ENCODE measurements at regions not wholly inside any gene's neighbourhood (a gene's known extent, or its start where the extent isn't known, plus 50 kb on each side); places are given as distances from the start of the nearest gene placed in this dataset.

GRCh38 chr3:144381607-144382006, 410.0 kb downstream of the DIPK2A start:
- FAIRE-seq (no peak), DNase-seq (ENCODE audit: low read depth) (peak; percentile 86)
- Histone ChIP-seq H3K4me3 (ENCODE audit: low read depth, low read length) (no peak overlapping the region), H3K36me3 (ENCODE audit: control insufficient read depth, insufficient read depth, low read length) (no peaks in the 10 kb centered on the region), H3K27me3 (ENCODE audit: control insufficient read depth, insufficient read depth, low read length) (no peaks in the 10 kb centered on the region)
- TF ChIP-seq CTCF (IDR thresholded peaks at IDR 0.05; ENCODE audit: insufficient read depth, low read length, severe bottlenecking) = no peak

- DNase-seq (ENCODE audit: low read depth) (peak; percentile 46), FAIRE-seq (no peak)
- Histone ChIP-seq H3K36me3 (ENCODE audit: control insufficient read depth, insufficient read depth, low read length) (no peaks in the 10 kb centered on the region), H3K4me3 (ENCODE audit: low read depth, low read length) (no peak overlapping the region), H3K27me3 (ENCODE audit: control insufficient read depth, insufficient read depth, low read length) (no peaks in the 10 kb centered on the region)
- TF ChIP-seq CTCF (IDR thresholded peaks at IDR 0.05; ENCODE audit: insufficient read depth, low read length, severe bottlenecking) = no peak
These were observed 412.8 kb downstream of the DIPK2A start for GRCh38 chr3:144384241-144384979.

DNA sequence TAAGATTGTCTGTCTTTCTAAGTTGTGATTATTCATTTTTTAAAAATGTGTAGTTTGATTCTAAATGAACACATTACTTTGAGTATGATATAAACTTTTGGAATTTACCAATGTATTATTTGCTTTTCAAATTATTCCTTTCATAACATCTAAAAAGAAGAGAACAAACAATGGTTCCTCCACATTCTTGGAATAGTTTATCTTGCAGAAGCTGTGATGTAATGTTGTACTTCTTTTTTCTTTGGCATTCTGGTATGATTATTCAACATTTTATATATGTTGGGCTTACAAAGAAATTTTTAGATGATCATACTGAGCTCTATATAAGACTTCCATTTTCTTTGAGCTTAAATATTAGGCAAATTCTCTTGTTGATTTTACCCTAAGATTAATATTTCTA, 419.2 kb downstream of the DIPK2A start:
- H3K4me3 ChIP-seq (ENCODE audit: low read depth, low read length) = no peak overlapping the region
- DNase-seq (ENCODE audit: low read depth) (peak; percentile 31), FAIRE-seq (no peak)
- H3K36me3 ChIP-seq (ENCODE audit: control insufficient read depth, insufficient read depth, low read length) = no peaks in the 10 kb centered on the region
- H3K27me3 ChIP-seq (ENCODE audit: control insufficient read depth, insufficient read depth, low read length) = no peaks in the 10 kb centered on the region
- TF ChIP-seq CTCF (IDR thresholded peaks at IDR 0.05; ENCODE audit: insufficient read depth, low read length, severe bottlenecking) = no peak

DNA sequence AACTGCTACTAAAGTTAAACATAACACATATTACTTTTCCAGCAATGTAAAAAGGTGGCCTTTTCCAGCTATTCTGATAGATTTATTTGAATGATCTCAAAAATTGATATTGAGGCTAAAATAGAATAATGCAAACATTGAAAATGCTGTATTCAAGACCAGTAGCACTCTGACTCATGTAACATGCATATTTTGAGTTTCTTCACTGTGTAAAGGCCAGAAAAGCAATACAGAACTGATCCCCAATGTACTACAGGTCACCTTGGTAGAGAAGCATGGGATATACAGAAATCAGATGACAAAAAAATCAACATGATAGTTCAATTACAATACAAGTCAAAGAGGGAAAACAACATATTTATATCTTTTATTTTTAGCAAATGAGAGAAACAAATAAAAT, 419.6 kb downstream of the DIPK2A start:
- H3K4me3 ChIP-seq (ENCODE audit: low read depth, low read length) = no peak overlapping the region
- no peak for FAIRE-seq

DNA sequence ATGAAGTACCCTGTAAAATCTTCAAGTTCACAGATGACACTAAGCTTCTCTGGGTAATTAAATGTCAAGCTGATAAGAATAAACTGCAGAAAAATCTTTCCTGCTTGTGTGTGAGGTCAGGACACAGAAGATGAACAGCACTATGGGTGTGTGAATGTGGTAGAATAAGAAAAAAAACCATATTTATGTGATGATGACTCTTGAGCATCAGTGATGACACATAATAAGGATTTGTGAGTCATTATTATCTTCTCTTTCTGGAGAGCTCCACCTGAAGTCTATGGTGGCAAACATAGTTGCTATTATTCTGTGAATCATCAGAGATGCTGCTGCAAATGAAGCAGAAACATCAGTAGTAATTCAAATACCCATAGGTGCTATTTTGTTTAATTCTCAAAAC, 422.4 kb downstream of the DIPK2A start:
- TF ChIP-seq CTCF (IDR thresholded peaks at IDR 0.05; ENCODE audit: insufficient read depth, low read length, severe bottlenecking) = no peak
- FAIRE-seq (no peak), DNase-seq (ENCODE audit: low read depth) (peak; percentile 79)
- Histone ChIP-seq H3K27me3 (ENCODE audit: control insufficient read depth, insufficient read depth, low read length) (no peaks in the 10 kb centered on the region), H3K36me3 (ENCODE audit: control insufficient read depth, insufficient read depth, low read length) (no peaks in the 10 kb centered on the region), H3K4me3 (ENCODE audit: low read depth, low read length) (no peak overlapping the region)

More for the DNA sequence above, 419.6 kb downstream of the DIPK2A start:
- Histone ChIP-seq H3K27me3 (ENCODE audit: control insufficient read depth, insufficient read depth, low read length) (no peaks in the 10 kb centered on the region), H3K36me3 (ENCODE audit: control insufficient read depth, insufficient read depth, low read length) (no peaks in the 10 kb centered on the region)
- no peak for TF ChIP-seq CTCF (IDR thresholded peaks at IDR 0.05; ENCODE audit: insufficient read depth, low read length, severe bottlenecking)
- DNase-seq (ENCODE audit: low read depth) = no peak

DNA sequence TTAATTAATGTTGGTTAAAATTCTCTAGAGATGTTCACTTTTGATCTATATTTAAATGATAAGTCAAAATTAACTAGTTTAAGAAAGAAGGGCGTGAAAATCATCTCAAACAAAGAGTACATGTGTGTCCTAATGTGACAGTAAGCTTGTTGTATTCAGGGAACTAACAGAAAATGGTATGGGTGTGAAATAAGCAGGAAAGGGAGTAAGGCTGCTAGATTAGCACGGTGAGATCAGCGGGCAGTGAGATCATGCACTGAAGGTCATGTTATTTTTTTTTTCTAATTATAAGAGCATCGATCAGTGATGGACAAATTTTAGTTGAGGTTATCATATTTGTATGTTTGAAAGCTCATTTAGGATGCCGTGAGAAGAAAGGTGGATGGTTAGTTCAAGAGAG, 430.8 kb downstream of the DIPK2A start:
- H3K4me3 ChIP-seq (ENCODE audit: low read depth, low read length) = no peak overlapping the region
- FAIRE-seq = no peak
- TF ChIP-seq CTCF (IDR thresholded peaks at IDR 0.05; ENCODE audit: insufficient read depth, low read length, severe bottlenecking) = no peak
- H3K27me3 ChIP-seq (ENCODE audit: control insufficient read depth, insufficient read depth, low read length) = no peaks in the 10 kb centered on the region
- no peak for DNase-seq (ENCODE audit: low read depth)
- H3K36me3 ChIP-seq (ENCODE audit: control insufficient read depth, insufficient read depth, low read length) = no peaks in the 10 kb centered on the region
